ENCODE measurements at regions not wholly inside any gene's neighbourhood (a gene's known extent, or its start where the extent isn't known, plus 50 kb on each side); places are given as distances from the start of the nearest gene placed in this dataset.

DNA sequence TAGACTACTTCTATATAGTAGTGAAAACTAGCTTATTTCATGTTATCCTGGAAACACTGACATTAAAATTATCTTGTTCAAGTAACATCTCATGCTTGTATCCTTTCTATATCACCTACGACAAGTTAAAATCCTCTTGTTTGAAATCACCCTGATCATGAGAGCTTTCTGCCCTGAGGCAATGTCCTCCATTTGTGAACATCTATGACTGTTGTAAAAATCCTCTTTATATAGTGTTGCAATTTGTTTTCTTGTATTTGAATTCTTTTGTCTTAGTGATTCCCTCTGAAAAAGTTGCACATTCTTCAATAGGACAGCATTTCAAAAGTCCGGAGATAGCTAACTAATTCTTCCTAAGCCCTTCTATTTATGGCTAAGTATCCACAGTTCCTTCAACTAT lies 480.3 kb downstream of the NSUN3 start:
- H3K4me3 Mint-ChIP-seq: no peak overlapping the region
- no peak overlapping the region for H3K27ac Mint-ChIP-seq
- peaks cover 1% of the 10 kb centered on the region for H3K9me3 Mint-ChIP-seq
- no peaks in the 10 kb centered on the region for H3K36me3 Mint-ChIP-seq (ENCODE audit: low read depth)
- no peaks in the 10 kb centered on the region for H3K4me1 Mint-ChIP-seq
- no peaks in the 10 kb centered on the region for H3K27me3 Mint-ChIP-seq (ENCODE audit: low read depth)
- no peak for TF ChIP-seq CTCF (IDR thresholded peaks at IDR 0.05; ENCODE audit: unreplicated experiment in 3 of 3)

GRCh38 chr3:94544131-94544789 lies 481.4 kb downstream of the NSUN3 start:
- Mint-ChIP-seq H3K27ac (no peak overlapping the region), H3K9me3 (peaks cover 4% of the 10 kb centered on the region), H3K4me3 (no peak overlapping the region), H3K27me3 (ENCODE audit: low read depth) (no peaks in the 10 kb centered on the region), H3K4me1 (no peaks in the 10 kb centered on the region), H3K36me3 (ENCODE audit: low read depth) (no peaks in the 10 kb centered on the region)
- TF ChIP-seq CTCF (IDR thresholded peaks at IDR 0.05; ENCODE audit: unreplicated experiment in 3 of 3): no peak

GRCh38 chr3:94548581-94549316 lies 485.9 kb downstream of the NSUN3 start:
- Mint-ChIP-seq H3K27ac (no peak overlapping the region), H3K4me3 (no peak overlapping the region), H3K4me1 (no peaks in the 10 kb centered on the region), H3K27me3 (ENCODE audit: low read depth) (no peaks in the 10 kb centered on the region), H3K9me3 (peaks cover 23% of the 10 kb centered on the region), H3K36me3 (ENCODE audit: low read depth) (peaks cover 4% of the 10 kb centered on the region)
- TF ChIP-seq CTCF (IDR thresholded peaks at IDR 0.05; ENCODE audit: unreplicated experiment in 3 of 3): no peak

- Mint-ChIP-seq H3K27ac (no peak overlapping the region), H3K4me3 (no peak overlapping the region)
Observed at GRCh38 chr3:94561094-94561493, 498.2 kb downstream of the NSUN3 start.

DNA sequence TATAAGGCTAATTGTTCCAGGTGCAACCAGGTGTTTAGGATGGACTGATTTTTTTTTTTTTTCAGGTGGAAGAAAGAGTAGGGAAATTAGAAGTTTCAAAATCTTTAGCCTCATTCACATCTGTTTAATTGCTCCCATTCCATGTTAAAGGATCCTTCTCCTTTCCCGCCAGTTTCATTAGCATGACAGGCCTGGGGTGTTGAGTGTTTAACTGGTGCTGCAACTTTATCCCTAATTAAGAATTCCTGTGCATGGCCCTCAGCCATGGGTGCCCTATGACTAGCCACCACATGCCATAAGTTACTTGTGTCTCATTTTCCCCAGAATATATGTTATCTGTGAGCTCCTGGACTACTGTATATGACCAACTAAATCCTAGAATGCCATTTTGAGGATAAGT lies 501.4 kb downstream of the NSUN3 start:
- Mint-ChIP-seq H3K4me1 (no peaks in the 10 kb centered on the region), H3K9me3 (no peaks in the 10 kb centered on the region), H3K27me3 (ENCODE audit: low read depth) (no peaks in the 10 kb centered on the region), H3K36me3 (ENCODE audit: low read depth) (no peaks in the 10 kb centered on the region), H3K27ac (no peak overlapping the region), H3K4me3 (no peak overlapping the region)
- TF ChIP-seq CTCF (IDR thresholded peaks at IDR 0.05; ENCODE audit: unreplicated experiment in 3 of 3): no peak

More at GRCh38 chr3:94561094-94561493, 498.2 kb downstream of the NSUN3 start:
- no peaks in the 10 kb centered on the region for H3K4me1 Mint-ChIP-seq
- no peaks in the 10 kb centered on the region for H3K36me3 Mint-ChIP-seq (ENCODE audit: low read depth)
- TF ChIP-seq CTCF (IDR thresholded peaks at IDR 0.05; ENCODE audit: unreplicated experiment in 3 of 3): no peak
- peaks cover 10% of the 10 kb centered on the region for H3K9me3 Mint-ChIP-seq
- no peaks in the 10 kb centered on the region for H3K27me3 Mint-ChIP-seq (ENCODE audit: low read depth)

GRCh38 chr3:94568041-94568440 lies 505.2 kb downstream of the NSUN3 start:
- H3K4me1 Mint-ChIP-seq: no peaks in the 10 kb centered on the region
- no peaks in the 10 kb centered on the region for H3K36me3 Mint-ChIP-seq (ENCODE audit: low read depth)
- no peaks in the 10 kb centered on the region for H3K9me3 Mint-ChIP-seq
- no peak overlapping the region for H3K4me3 Mint-ChIP-seq
- H3K27ac Mint-ChIP-seq: no peak overlapping the region
- TF ChIP-seq CTCF (IDR thresholded peaks at IDR 0.05; ENCODE audit: unreplicated experiment in 3 of 3): no peak
- no peaks in the 10 kb centered on the region for H3K27me3 Mint-ChIP-seq (ENCODE audit: low read depth)
